ENCODE measurements at regions not wholly inside any gene's neighbourhood (a gene's known extent, or its start where the extent isn't known, plus 50 kb on each side); places are given as distances from the start of the nearest gene placed in this dataset.

DNA sequence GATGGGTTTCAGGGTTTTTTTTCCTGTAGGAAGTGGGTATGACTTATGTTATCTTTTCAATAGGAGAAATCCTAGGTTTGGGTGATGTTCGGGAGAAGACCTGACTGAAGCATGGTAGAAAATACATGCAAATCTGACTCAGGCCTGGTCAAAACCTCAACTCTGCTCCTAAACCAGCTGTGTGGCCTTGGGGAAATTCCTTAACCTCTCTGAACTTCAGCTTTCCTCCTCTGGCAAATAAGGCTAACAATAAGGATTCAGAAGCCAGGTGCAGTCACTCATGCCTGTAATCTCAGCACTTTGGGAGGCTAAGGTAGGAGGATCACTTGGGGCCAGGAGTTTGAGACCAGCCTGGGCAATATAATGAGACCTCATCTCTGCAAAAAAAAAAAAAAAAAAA, 148.5 kb downstream of the PHETA1 start:
- TF ChIP-seq, protein P1, sequence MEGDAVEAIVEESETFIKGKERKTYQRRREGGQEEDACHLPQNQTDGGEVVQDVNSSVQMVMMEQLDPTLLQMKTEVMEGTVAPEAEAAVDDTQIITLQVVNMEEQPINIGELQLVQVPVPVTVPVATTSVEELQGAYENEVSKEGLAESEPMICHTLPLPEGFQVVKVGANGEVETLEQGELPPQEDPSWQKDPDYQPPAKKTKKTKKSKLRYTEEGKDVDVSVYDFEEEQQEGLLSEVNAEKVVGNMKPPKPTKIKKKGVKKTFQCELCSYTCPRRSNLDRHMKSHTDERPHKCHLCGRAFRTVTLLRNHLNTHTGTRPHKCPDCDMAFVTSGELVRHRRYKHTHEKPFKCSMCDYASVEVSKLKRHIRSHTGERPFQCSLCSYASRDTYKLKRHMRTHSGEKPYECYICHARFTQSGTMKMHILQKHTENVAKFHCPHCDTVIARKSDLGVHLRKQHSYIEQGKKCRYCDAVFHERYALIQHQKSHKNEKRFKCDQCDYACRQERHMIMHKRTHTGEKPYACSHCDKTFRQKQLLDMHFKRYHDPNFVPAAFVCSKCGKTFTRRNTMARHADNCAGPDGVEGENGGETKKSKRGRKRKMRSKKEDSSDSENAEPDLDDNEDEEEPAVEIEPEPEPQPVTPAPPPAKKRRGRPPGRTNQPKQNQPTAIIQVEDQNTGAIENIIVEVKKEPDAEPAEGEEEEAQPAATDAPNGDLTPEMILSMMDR (conservative IDR thresholded peaks at IDR 0.05; ENCODE audit: low read depth in 2 of 2) = no peak
- no peak for TF ChIP-seq EZH2 (IDR thresholded peaks at IDR 0.05; ENCODE audit: low read depth, unreplicated experiment)
- TF ChIP-seq, protein P2, sequence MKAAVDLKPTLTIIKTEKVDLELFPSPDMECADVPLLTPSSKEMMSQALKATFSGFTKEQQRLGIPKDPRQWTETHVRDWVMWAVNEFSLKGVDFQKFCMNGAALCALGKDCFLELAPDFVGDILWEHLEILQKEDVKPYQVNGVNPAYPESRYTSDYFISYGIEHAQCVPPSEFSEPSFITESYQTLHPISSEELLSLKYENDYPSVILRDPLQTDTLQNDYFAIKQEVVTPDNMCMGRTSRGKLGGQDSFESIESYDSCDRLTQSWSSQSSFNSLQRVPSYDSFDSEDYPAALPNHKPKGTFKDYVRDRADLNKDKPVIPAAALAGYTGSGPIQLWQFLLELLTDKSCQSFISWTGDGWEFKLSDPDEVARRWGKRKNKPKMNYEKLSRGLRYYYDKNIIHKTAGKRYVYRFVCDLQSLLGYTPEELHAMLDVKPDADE (IDR thresholded peaks at IDR 0.05) = no peak
- TF ChIP-seq, protein P3, sequence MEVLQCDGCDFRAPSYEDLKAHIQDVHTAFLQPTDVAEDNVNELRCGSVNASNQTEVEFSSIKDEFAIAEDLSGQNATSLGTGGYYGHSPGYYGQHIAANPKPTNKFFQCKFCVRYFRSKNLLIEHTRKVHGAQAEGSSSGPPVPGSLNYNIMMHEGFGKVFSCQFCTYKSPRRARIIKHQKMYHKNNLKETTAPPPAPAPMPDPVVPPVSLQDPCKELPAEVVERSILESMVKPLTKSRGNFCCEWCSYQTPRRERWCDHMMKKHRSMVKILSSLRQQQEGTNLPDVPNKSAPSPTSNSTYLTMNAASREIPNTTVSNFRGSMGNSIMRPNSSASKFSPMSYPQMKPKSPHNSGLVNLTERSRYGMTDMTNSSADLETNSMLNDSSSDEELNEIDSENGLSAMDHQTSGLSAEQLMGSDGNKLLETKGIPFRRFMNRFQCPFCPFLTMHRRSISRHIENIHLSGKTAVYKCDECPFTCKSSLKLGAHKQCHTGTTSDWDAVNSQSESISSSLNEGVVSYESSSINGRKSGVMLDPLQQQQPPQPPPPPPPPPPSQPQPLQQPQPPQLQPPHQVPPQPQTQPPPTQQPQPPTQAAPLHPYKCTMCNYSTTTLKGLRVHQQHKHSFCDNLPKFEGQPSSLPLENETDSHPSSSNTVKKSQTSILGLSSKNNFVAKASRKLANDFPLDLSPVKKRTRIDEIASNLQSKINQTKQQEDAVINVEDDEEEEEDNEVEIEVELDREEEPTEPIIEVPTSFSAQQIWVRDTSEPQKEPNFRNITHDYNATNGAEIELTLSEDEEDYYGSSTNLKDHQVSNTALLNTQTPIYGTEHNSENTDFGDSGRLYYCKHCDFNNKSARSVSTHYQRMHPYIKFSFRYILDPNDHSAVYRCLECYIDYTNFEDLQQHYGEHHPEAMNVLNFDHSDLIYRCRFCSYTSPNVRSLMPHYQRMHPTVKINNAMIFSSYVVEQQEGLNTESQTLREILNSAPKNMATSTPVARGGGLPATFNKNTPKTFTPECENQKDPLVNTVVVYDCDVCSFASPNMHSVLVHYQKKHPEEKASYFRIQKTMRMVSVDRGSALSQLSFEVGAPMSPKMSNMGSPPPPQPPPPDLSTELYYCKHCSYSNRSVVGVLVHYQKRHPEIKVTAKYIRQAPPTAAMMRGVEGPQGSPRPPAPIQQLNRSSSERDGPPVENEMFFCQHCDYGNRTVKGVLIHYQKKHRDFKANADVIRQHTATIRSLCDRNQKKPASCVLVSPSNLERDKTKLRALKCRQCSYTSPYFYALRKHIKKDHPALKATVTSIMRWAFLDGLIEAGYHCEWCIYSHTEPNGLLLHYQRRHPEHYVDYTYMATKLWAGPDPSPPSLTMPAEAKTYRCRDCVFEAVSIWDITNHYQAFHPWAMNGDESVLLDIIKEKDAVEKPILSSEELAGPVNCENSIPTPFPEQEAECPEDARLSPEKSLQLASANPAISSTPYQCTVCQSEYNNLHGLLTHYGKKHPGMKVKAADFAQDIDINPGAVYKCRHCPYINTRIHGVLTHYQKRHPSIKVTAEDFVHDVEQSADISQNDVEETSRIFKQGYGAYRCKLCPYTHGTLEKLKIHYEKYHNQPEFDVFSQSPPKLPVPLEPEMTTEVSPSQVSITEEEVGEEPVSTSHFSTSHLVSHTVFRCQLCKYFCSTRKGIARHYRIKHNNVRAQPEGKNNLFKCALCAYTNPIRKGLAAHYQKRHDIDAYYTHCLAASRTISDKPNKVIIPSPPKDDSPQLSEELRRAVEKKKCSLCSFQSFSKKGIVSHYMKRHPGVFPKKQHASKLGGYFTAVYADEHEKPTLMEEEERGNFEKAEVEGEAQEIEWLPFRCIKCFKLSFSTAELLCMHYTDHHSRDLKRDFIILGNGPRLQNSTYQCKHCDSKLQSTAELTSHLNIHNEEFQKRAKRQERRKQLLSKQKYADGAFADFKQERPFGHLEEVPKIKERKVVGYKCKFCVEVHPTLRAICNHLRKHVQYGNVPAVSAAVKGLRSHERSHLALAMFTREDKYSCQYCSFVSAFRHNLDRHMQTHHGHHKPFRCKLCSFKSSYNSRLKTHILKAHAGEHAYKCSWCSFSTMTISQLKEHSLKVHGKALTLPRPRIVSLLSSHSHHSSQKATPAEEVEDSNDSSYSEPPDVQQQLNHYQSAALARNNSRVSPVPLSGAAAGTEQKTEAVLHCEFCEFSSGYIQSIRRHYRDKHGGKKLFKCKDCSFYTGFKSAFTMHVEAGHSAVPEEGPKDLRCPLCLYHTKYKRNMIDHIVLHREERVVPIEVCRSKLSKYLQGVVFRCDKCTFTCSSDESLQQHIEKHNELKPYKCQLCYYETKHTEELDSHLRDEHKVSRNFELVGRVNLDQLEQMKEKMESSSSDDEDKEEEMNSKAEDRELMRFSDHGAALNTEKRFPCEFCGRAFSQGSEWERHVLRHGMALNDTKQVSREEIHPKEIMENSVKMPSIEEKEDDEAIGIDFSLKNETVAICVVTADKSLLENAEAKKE (CRISPR knock-in tag; IDR thresholded peaks at IDR 0.05) = no peak
